ENCODE measurements at regions not wholly inside any gene's neighbourhood (a gene's known extent, or its start where the extent isn't known, plus 50 kb on each side); places are given as distances from the start of the nearest gene placed in this dataset.
"Not testable (repeated sequence)": the region's sequence is repeated elsewhere in the genome, so short reads cannot be mapped to it uniquely, and the experiment has no call there.

GRCh38 chr5:124537522-124537921, 208.9 kb downstream of the ZNF608 start:
- Histone ChIP-seq H3K27ac (peak overlapping the region in 1 of 2 donors; percentile 28), H3K4me3 (no peak overlapping the region)
- no peak for TF ChIP-seq CTCF (IDR thresholded peaks at IDR 0.05)
- no peak for DNase-seq (ENCODE audit: low spot score)

GRCh38 chr5:124537107-124537506, 209.3 kb downstream of the ZNF608 start:
- no peak for TF ChIP-seq CTCF (IDR thresholded peaks at IDR 0.05)
- H3K4me3 ChIP-seq: no peak overlapping the region
- peak overlapping the region in 1 of 2 donors; percentile 28 for H3K27ac ChIP-seq
- DNase-seq (ENCODE audit: low spot score): no peak

- peak overlapping the region in 1 of 2 donors; percentile 35 for H3K27ac ChIP-seq
- DNase-seq (ENCODE audit: low spot score): no peak
- no peak for TF ChIP-seq CTCF (IDR thresholded peaks at IDR 0.05)
- H3K4me3 ChIP-seq: no peak overlapping the region
Observed at GRCh38 chr5:124536333-124536732, 210.1 kb downstream of the ZNF608 start.

- no peak for DNase-seq (ENCODE audit: low spot score)
- no peak overlapping the region for H3K27ac ChIP-seq
- TF ChIP-seq CTCF (IDR thresholded peaks at IDR 0.05): no peak
Observed at GRCh38 chr5:124530916-124531315, 215.5 kb downstream of the ZNF608 start.

GRCh38 chr5:124528838-124529237, 217.6 kb downstream of the ZNF608 start:
- no peak for TF ChIP-seq CTCF (IDR thresholded peaks at IDR 0.05)
- Histone ChIP-seq H3K27ac (no peak overlapping the region), H3K4me3 (no peak overlapping the region)
- DNase-seq (ENCODE audit: low spot score): no peak

More at GRCh38 chr5:124530916-124531315, 215.5 kb downstream of the ZNF608 start:
- H3K4me3 ChIP-seq: no peak overlapping the region

- DNase-seq (ENCODE audit: low spot score): no peak
- no peak for TF ChIP-seq CTCF (IDR thresholded peaks at IDR 0.05)
- H3K27ac ChIP-seq: no peak overlapping the region
Observed at GRCh38 chr5:124527220-124527991, 219.0 kb downstream of the ZNF608 start.

GRCh38 chr5:124526079-124526478, 220.4 kb downstream of the ZNF608 start:
- H3K27ac ChIP-seq; DNase-seq (ENCODE audit: low spot score); H3K4me3 ChIP-seq: not testable (repeated sequence)

More at GRCh38 chr5:124527220-124527991, 219.0 kb downstream of the ZNF608 start:
- no peak overlapping the region for H3K4me3 ChIP-seq
